Endodermal cell (in vitro differentiated cells): ENCODE measurements at regions not wholly inside any gene's neighbourhood (a gene's known extent, or its start where the extent isn't known, plus 50 kb on each side); places are given as distances from the start of the nearest gene placed in this dataset.

Source experiments
- DNase-seq: peaks from one replicate; pipeline ENCODE4 v3.0.0-alpha.2; 2017
- H3K27ac ChIP-seq: 2 replicates; pipeline ENCODE4 v1.5.1; 2013; ENCODE audit warnings: mild to moderate bottlenecking, low read depth, low read length, moderate library complexity
- H3K27me3 ChIP-seq: 2 replicates; pipeline ENCODE4 v1.6.1; 2013; ENCODE audit warnings: mild to moderate bottlenecking, low read length, moderate library complexity; ENCODE audit not compliant: insufficient read depth, control insufficient read depth, poor library complexity, severe bottlenecking
- H3K36me3 ChIP-seq: 2 replicates; pipeline ENCODE4 v1.7.0; 2013; ENCODE audit warnings: mild to moderate bottlenecking, low read length, moderate library complexity; ENCODE audit not compliant: control insufficient read depth, insufficient read depth
- H3K4me1 ChIP-seq: one replicate; pipeline ENCODE4 v1.7.0; 2013; ENCODE audit warnings: low read length; ENCODE audit not compliant: control insufficient read depth, insufficient read depth
- H3K4me3 ChIP-seq: 2 replicates; pipeline ENCODE4 v1.5.1; 2013; ENCODE audit warnings: mild to moderate bottlenecking, low read length, moderate library complexity
- H3K9ac ChIP-seq: 2 replicates; pipeline ENCODE4 v1.6.1; 2013; ENCODE audit warnings: mild to moderate bottlenecking, low read length, moderate library complexity; ENCODE audit not compliant: poor library complexity, severe bottlenecking; ENCODE audit errors: extremely low read depth
- H3K9me3 ChIP-seq: 2 replicates; pipeline ENCODE4 v1.6.1; 2013; ENCODE audit warnings: mild to moderate bottlenecking, low read length, moderate library complexity; ENCODE audit not compliant: control insufficient read depth
- H3K27ac Mint-ChIP-seq: 2 replicates; pipeline ENCODE4 v1.8.0; 2020; ENCODE audit warnings: mixed read lengths
- H3K27me3 Mint-ChIP-seq: 2 replicates; pipeline ENCODE4 v1.8.0; 2021; ENCODE audit warnings: mild to moderate bottlenecking, mixed read lengths; ENCODE audit not compliant: insufficient read depth
- H3K36me3 Mint-ChIP-seq: 2 replicates; pipeline ENCODE4 v1.8.0; 2020; ENCODE audit warnings: low read depth, mixed read lengths
- H3K4me1 Mint-ChIP-seq: 2 replicates; pipeline ENCODE4 v1.8.0; 2020; ENCODE audit warnings: mixed read lengths
- H3K4me3 Mint-ChIP-seq: 2 replicates; pipeline ENCODE4 v1.8.0; 2020; ENCODE audit warnings: mild to moderate bottlenecking, moderate library complexity, mixed read lengths
- H3K9me3 Mint-ChIP-seq: 2 replicates; pipeline ENCODE4 v1.8.0; 2020; ENCODE audit warnings: mild to moderate bottlenecking, mixed read lengths
- CTCF ChIP-seq: fragments of 200-600 bp; sonication (generic); conservative IDR thresholded peaks from 2 replicates; pipeline ENCODE4 v1.5.0; 2021; ENCODE audit warnings: antibody characterized with exemption, mild to moderate bottlenecking
- WGBS, 2 experiments: methylation state at CpG; one replicate each; pipeline versions ENCODE4 v1.1.5 to v1.1.7; 2013; ENCODE audit warnings: missing lambda C conversion rate in 2 of 2, mixed read lengths in 1 of 2; ENCODE audit not compliant: insufficient coverage in 1 of 2, insufficient read length in 1 of 2; 5-methylcytosine and 5-hydroxymethylcytosine counted together

GRCh38 chr1:239733995-239734394, 347.6 kb downstream of the CHRM3 start:
- H3K4me3 Mint-ChIP-seq = no peak overlapping the region
- H3K27ac Mint-ChIP-seq = no peak overlapping the region

GRCh38 chr1:239735111-239735510, 348.7 kb downstream of the CHRM3 start:
- WGBS, 2 experiments = 76 to 80% methylated on average over 1 to 2 of the region's 2 CpGs
- no peak overlapping the region for H3K4me3 ChIP-seq
- H3K9me3 Mint-ChIP-seq = peaks cover 4% of the 10 kb centered on the region
- H3K27me3 Mint-ChIP-seq = no peaks in the 10 kb centered on the region
- peaks cover 11% of the 10 kb centered on the region for H3K4me1 Mint-ChIP-seq
- no peak overlapping the region for H3K27ac Mint-ChIP-seq
- peaks cover 24% of the 10 kb centered on the region for H3K9me3 ChIP-seq
- peaks cover 2% of the 10 kb centered on the region for H3K4me1 ChIP-seq
- no peak overlapping the region for H3K4me3 Mint-ChIP-seq
- no peaks in the 10 kb centered on the region for H3K36me3 ChIP-seq
- no peaks in the 10 kb centered on the region for H3K36me3 Mint-ChIP-seq
- H3K27ac ChIP-seq = no peak overlapping the region
- H3K9ac ChIP-seq = no peak overlapping the region
- TF ChIP-seq CTCF = no peak
- no peak for DNase-seq
- no peaks in the 10 kb centered on the region for H3K27me3 ChIP-seq

More at GRCh38 chr1:239733995-239734394, 347.6 kb downstream of the CHRM3 start:
- Histone ChIP-seq H3K36me3 (no peaks in the 10 kb centered on the region), H3K27ac (no peak overlapping the region), H3K27me3 (no peaks in the 10 kb centered on the region), H3K9ac (no peak overlapping the region), H3K9me3 (peaks cover 24% of the 10 kb centered on the region), H3K4me3 (no peak overlapping the region), H3K4me1 (peaks cover 2% of the 10 kb centered on the region)
- Mint-ChIP-seq H3K9me3 (peaks cover 4% of the 10 kb centered on the region), H3K4me1 (peaks cover 11% of the 10 kb centered on the region), H3K36me3 (no peaks in the 10 kb centered on the region), H3K27me3 (no peaks in the 10 kb centered on the region)
- TF ChIP-seq CTCF = no peak
- DNase-seq = no peak
- 94 to 100% methylated on average over 1 to 3 of the region's 3 CpGs for WGBS, 2 experiments

GRCh38 chr1:239736479-239736878, 350.1 kb downstream of the CHRM3 start:
- no peak overlapping the region for H3K4me3 Mint-ChIP-seq
- H3K27me3 Mint-ChIP-seq = no peaks in the 10 kb centered on the region
- Histone ChIP-seq H3K4me1 (peaks cover 2% of the 10 kb centered on the region), H3K4me3 (no peak overlapping the region), H3K27me3 (no peaks in the 10 kb centered on the region), H3K9ac (no peak overlapping the region), H3K9me3 (peaks cover 12% of the 10 kb centered on the region), H3K27ac (no peak overlapping the region), H3K36me3 (no peaks in the 10 kb centered on the region)
- no peak for TF ChIP-seq CTCF
- DNase-seq = no peak
- no peaks in the 10 kb centered on the region for H3K36me3 Mint-ChIP-seq
- H3K4me1 Mint-ChIP-seq = peaks cover 11% of the 10 kb centered on the region
- H3K9me3 Mint-ChIP-seq = peaks cover 4% of the 10 kb centered on the region
- 78 to 92% methylated on average over 1 to 2 of the region's 2 CpGs for WGBS, 2 experiments
- H3K27ac Mint-ChIP-seq = no peak overlapping the region
